Stimulated activated CD8-positive, alpha-beta memory T cell treated with anti-CD3 and anti-CD28 coated beads, Interleukin-4, amount 100 ng/mL, for 24 hours (primary cell): ENCODE measurements at regions not wholly inside any gene's neighbourhood (a gene's known extent, or its start where the extent isn't known, plus 50 kb on each side); places are given as distances from the start of the nearest gene placed in this dataset.

Experiments
- DNase-seq: peaks from one replicate; pipeline ENCODE4 v3.0.0-alpha.2; 2020; ENCODE audit warnings: low read depth

DNA sequence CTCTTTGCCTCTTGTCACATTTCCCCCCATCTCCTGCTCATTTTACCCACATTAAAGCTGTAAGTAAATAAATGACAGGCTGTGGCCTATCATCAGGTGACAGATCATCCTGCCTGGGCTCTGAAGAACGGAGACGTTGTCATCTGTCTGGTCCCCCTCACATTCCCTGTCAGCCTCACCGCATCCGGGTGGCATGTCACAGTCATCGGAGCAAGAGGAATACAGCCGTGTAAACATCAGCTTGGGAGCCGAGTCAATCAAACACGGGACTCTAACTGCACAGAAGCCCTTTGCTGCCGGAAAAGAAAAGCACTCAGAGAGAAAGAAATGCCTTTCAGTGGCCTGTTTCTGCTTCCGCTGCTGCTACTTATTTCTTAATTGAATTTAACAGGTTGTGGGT, 371.9 kb upstream of the ID4 start:
- DNase-seq = no peak

DNA sequence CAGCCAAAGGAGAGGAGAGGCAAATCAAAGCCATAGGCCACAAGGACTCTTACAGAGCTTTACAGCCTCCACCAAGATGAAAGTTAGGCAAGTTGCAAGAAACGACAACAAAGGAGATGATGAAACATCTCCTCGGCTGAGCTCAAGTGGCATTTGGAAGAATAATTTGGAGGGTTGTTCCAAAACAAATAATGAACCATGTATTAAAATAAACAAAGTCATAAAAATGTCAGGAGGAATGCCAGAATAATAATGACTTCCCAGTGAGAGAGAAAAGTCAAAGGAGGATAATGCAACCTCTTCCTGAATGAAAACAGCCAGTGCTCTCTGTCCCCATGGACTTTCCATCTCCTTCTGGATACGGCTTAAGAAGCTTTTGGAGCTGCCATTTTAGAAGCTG, 371.4 kb upstream of the ID4 start:
- no peak for DNase-seq

DNA sequence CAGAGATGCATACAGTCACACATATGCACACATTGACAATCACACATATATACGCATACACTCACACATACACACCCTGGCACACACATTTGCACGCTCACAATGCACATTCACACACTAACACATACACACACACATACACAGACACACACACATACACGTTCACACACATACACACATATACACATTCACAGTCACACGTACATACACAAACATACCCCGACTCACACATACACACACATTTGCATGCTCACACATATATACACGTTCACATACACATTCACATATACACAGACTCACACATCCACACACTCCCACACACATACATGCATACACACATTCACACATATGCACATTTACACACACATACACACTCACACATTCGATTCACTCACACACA, 366.8 kb upstream of the ID4 start:
- no peak for DNase-seq

DNA sequence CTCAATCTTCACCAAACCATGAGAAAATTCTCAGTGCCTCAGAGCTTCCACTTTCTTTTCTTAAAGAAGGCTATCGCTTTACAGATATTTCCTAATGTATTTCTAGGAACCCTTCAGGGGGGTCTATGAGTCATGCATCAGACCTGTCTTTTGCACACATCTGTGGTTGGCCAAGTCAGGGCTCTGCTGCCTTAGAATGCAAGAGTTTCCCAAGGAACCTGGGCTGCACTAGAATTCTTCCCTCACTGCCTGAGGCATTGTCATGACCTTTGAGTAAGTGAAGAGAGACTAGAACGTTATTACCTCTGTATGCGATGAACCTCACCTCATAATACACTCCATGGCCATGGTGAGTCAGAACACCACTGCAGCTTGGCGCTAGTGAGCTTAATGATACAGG, 365.0 kb upstream of the ID4 start:
- DNase-seq = no peak

DNA sequence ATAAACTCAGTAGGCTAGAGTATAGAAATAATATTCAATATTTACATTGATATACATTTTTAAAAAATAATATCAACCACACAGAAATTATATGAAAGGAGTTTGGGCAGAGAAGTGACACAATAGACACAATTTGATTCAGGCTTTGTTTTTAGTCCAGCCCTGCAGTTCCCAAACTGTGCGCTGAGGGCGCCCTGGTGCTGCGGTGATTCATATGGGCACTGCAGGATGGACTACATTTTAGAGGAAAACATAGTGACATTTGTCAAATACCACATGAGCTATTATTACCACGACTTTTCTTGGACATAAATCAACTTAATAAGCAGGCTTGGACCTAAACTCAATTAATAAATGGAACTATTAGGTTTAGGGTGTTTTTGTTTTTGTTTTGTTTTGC, 364.3 kb upstream of the ID4 start:
- DNase-seq = no peak

DNA sequence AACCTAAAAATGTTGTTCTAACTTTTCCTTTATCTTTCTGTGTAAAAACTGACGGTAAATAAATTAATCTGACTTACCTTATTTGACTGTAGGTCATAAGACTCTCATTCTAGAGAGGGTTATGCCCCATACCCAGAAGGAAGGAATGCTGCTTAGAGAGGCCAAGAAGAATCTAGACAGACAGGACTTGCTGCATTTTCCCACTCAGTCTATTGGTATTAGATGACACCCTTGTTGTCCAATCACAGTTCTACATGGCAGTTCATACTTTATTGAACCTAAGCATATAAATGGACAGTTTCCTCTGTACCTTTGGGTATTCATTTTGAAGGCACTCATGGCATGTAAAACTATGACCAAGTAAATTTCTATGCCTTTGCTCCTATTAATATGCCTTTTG, 359.6 kb upstream of the ID4 start:
- DNase-seq = no peak

DNA sequence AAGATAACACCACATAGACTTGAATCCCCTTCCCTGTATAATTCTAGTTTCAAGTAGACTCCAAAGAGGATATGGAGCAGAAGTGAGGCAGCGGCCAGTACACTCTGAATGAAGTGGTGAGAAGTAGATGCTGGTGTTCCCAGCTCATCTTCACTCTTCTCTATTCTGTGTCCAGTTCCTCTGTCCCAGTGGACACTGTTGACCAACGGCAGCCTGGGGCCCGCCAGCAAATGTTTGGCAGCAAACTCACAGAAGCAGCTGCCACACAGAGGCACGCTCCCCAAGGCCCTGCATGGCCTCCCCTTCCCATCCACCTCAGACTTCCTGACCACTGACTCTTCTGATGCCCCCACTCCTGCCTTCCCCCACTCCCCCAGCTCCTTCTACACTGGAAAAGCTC, 358.9 kb upstream of the ID4 start:
- no peak for DNase-seq

DNA sequence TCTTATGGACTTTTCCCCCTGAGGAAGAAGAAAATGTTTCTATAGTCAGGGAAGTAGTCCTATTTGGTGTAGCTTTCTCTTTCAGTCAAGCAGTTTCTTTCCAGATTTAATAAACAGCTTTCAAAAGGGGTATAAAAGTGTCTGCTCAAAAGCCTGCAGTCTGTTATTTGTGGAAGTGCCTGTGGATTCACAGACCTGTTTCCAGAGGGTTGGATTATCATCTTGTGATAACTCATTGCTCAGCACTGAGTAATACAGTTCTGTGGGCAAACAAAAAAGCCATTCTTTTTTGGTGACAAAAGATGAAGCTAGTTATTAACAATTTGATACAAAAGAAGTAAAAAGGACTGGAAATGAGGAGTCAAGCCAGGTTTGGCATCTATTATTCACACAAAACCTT, 358.2 kb upstream of the ID4 start:
- DNase-seq = no peak

DNA sequence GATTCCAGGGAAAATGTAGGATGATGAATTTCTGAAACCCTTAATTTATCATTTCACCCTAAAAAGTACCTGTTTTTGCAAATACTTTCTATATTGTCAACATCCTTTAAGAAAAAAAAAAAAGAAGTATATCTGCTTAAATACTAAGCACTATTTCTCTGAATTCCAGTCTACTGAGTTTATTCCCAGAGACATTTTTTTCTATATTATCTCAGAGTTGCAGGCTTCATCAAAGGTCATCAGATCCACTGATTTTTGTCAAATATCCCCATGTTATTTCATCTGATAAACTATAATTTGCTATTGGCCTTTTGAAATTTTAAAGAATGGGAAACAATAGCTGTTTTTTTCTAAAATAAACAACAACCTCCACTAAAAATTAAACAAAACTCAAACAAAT, 357.6 kb upstream of the ID4 start:
- DNase-seq = no peak

DNA sequence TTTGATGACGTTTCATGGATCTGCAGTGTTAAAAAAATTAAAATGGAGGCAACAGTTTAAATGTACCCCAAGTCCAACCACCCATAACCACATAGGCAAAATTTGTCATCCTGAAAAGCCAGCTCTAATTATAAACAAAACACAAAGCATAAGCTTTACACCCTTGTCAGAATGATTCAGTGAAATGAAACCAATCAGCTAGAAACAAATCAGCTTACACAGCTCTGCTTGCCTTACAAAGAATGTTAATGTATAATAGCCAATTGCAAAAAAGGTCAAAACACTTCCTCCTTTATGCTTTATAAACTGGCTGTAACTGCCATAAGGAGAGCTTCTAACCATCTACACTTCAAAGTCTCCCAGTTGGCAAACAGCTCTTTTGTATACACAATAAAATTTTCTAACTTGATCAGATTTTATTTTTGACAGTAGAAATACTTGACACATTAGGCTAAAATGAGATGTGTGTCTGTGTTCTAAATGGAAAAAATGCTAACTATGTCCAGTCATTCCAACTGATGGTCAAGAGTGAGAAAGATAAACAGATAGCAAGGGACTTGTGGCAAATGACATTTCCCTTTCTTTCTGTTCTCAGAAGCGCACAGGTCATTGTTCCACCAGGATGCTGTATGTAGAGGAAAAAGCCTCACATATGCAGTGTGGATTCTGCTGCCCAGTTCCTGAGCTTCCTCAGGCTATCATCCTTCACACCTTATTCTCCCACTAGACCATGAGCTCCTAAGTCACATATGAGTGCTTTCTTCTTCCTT, 344.3 kb upstream of the ID4 start:
- DNase-seq = no peak

DNA sequence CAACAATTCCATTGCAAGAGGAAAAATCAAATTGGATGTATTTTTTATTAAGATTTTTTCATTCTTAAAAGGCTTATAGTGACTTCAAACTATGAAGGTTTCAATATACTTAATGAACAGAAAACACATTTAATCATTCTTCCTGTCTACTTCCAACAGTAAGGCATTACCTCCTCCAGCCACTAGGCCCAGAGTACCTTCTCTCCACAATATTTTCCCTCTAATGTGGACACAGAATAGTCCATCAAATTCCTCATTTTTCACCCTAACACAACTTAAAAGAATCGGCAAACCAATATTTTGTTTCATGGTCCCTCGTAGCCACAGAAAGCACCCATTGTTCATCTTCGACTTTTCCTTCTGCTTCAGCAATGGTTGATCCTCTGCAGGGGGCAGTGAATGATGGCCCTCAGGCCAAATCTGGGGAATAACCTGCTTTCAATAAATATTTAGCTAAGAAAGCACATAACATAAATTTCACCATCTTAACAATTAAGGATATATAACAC, 335.4 kb upstream of the ID4 start:
- DNase-seq = no peak

DNA sequence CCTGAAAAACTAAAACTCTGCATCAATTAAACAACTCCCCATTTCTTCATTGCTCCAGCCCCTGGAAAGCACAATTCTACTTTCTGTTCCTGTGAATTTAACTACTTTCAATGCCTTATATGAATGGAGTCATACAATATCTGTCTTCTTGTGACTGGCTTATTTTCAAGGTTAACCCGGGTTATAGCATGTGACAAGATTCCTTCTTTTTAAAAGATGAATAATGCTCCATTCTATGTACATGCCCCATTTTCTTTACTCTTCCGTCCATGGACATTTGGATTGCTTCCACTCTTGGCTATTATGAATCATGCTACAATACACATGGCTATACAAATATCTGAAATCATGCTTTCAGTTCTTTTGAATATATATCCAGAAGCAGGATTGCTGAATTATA, 334.9 kb upstream of the ID4 start:
- no peak for DNase-seq

DNA sequence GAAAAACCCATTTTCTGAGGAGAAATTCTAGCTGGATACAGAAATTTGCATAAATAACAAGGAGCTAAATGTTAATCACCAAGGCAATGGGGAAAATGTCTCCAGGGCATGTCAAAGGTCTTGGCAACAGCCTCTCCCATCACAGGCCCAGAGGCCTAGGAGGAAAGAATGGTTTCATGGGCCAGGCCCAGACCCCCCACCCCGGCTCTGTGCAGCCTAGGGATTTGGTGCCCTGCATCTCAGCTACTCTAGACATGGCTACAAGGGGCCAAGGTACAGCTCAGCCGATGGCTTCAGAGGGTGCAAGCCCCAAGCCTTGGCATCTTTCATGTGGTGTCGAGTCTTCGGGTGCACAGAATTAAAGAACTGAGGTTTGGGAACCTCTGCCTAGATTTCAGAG, 321.2 kb upstream of the ID4 start:
- no peak for DNase-seq

DNA sequence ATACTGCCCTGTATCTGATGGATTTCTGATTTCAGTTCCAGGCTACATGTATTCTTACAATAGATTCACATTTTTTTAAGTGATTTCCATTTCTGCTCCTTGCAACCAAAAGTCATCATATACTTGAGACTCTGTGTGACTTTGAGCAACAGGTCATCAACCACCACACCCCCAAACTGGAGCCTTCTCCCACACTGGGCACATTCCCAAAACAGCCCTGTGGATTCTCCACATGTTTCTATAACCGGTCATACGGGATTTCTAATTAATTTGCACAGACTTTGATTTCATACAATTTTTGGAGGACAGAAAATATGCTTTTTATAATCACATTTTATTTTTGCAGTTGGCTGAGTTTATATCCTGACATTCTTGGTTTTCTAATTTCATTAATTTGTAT, 317.2 kb upstream of the ID4 start:
- DNase-seq = no peak

DNA sequence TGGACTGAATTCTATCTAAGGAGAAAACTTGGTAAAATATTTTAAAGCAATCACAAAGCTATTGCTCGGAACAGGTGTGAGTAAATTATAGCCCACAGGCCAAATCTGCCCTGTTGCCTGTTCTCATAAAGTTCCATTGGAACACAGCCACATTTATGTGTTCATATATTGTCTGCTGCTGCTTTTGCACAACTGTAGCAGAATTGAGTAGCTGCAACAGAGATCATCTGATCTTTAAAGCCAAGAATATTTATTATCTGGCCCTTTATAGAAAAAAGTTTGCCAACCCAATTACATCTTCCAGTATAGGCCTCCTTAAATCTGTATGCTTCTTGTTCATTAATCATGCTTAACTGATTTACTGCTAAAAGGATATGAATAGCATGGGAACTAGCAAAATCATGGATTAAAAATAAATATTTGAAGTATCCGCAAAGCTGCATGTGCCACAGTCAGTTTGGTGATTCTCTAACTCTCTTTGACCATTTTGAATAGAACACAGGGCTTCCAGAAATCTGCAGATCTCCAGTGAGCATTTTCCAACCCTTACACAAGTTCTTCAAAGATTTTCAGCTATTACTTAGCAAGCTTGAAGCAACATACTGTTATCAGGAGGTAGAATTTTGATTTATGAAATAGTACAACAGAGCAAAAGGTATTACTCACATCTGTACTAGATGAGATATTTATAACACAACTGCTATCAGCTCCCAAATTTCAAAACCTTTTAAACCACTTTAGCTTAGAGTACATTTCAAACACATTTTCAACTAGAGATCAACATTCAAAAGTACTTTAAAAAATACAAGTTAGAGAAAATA, 312.6 kb upstream of the ID4 start:
- no peak for DNase-seq

DNA sequence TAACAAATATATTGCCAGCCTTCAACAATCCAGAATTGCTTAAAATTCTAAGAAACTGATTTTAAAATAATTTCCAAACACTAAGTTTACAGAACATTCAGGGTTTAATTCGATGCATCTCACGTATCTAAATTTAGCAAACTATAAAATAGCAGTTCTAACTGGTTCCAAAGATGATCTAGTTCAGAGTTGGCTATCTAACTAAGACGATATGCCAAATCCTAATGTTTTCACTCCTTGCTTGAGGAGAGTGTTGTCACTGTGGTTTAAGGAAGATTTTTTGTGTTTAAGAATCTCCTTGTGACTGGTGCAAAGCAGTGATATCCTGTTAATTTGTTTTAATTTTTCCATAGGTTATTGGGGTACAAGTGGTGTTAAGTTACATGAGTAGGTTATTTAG, 311.5 kb upstream of the ID4 start:
- DNase-seq = no peak

DNA sequence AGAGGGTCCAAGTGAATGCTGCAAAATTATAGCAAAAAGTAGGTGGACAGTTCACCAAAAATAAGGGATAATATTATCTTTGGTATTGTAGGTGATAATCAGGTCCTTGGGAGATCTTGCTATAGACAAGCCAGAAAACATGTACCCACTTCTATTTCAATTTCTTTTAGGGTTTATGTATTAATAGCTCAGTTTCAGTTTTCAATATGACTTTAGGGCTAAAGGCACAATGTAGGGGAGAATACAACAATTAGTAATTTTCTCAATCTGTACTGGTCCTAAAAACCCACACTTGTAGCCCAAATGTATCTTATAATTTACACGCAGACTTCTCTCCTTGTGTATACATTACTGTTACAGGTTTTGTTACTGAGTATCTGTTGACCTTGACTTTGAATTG, 307.0 kb upstream of the ID4 start:
- no peak for DNase-seq

DNA sequence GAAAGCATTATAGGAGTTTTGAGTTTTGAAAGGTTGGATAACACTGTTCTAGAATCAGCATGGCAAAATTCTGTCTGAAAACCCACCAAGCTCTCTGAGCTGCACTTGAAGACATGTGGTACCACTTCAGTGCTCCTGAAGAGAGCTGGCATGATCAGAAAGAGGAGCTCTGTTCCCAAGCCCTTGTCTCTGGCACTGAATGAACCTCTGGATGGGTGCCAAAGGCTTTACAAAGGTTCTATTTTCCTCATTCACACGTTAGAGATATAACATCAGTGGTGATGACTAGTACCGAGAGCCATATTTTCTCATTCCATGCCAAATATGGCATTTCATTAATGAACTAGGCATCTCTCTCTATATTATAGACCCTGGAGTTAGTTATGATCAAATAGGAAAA, 301.8 kb upstream of the ID4 start:
- DNase-seq = no peak

DNA sequence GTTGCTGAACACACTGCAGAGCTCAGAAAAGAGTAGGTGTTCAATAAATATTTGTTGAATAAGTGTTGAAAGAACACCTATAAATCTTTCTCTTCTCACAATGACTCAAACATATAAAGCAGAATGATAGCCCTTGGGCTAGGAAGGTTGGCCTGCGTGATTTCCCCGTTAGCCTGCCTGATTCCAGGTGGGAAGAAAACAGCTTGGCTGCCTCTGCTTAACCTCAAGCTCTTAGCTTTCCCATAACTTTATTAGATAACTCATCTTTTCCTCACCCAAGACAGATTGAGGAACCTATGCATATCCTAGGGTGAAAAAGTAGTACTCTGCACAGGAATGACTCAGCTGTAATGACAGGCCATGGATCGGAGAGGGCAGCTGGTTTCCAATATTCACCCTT, 300.3 kb upstream of the ID4 start:
- no peak for DNase-seq

DNA sequence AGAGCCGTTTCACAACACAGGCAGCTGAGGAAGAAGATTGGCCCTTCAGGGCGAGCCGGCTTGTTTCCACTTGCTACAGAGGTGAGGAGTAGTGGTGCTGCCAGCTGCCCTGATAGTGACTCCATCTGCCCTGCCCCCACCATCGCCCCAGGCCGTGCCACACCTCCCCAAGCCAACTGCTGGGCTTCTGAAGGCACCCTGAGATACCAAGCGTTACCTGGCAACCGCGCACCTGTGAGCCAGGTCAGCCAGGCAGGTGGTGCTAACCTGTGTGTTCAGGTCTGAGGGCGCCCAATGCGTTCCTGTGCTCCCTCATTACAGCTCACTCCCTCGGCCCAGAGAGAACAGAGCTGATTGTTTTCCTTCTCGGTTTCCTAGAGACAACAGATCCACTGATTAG, 299.1 kb upstream of the ID4 start:
- DNase-seq = no peak

DNA sequence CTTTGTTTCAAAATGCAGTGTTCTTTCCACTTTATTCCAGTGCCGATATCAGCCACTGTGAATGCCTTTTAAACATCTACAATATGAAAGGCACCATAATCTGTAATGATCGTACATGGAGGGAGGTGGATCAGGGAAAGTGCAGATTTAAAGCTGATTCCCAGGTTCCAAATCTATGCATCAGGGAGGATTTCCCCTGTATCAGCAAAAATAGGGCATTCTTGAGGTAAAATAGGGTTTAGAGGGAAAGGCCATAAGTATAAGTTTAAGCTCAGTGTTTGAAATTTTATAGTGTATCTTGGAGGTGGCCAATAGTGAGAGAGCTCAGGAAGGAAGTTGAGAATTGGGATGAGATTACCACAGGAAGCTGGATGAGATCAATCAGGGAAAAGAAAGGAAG, 289.7 kb upstream of the ID4 start:
- DNase-seq = no peak

DNA sequence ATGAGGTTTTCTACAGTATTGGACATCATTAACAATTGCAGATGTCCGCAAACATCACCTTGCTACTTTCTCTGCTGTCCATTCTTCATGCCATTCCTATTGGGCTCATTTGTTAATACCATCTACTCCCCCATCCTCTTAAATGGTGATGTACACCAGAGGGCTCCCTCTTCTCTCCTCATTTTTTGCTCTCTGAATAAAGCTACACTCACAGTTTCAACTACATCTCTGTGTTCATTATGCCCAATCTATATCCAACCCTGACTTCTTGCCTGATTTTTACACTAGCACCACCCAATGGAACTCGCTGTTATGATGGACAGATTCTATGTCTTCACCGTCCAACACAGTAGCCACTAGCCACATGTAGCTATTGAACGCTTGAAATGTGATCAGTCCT, 288.1 kb upstream of the ID4 start:
- DNase-seq = no peak

DNA sequence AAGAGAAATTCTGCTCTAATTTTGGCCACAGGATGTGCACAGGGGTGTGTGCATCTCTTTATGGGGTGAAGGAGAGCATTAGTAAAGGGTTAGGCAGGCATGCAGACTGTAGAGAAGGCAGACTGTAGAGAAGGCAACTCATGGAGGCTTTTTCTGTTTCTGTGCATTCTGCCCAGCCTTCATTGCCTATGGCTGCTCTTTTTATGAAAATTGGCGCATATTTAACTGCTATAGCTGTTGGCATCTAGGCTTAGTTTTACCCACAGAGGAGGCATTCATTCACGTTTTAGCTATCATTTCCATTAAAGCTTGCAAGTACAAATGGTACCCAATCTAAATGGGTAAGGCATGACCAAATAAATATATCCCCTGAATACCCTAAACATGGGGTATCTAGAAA, 286.8 kb upstream of the ID4 start:
- no peak for DNase-seq

DNA sequence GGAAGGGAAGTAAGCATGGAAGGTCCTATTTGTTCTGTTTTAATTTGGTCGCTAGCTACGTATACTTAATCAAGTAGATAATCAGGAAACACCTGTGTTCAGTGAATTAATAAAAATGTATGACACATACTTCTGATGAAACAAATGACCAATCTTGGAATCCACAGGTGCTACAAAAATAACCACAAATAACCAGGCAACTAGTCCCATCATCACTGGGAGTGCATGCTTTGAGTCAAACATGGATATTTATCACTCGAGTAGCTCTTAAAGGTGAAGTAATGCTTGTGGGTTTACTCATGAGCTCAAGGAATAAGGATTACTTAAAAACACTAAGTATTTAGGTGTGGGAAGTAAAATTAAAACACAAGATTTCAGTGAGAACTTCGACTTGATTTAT, 285.6 kb upstream of the ID4 start:
- DNase-seq = no peak
